ENCODE measurements at regions not wholly inside any gene's neighbourhood (a gene's known extent, or its start where the extent isn't known, plus 50 kb on each side); places are given as distances from the start of the nearest gene placed in this dataset.

GRCh38 chr17:79168486-79169055 is 93.9 kb downstream of the ENGASE start:
- 81 to 91% (median 88%) methylated on average over 14 to 20 of the region's 20 CpGs for WGBS, 5 donors
- Histone ChIP-seq H3K4me3 (no peak overlapping the region), H3K27ac (no peak overlapping the region), H3K4me1 (no peaks in the 10 kb centered on the region), H3K36me3 (no peaks in the 10 kb centered on the region), H3K9me3 (no peaks in the 10 kb centered on the region), H3K27me3 (peaks cover 0 to 65% (median 26%) of the 10 kb centered on the region in 3 donors)
- intact Hi-C loops (cut with DNase I; ENCODE audit: low total_unique reads), result no loop called here
- TF ChIP-seq EP300 (IDR thresholded peaks at IDR 0.05), result no peak
- no peak for TF ChIP-seq CTCF (IDR thresholded peaks at IDR 0.05)
- no peak for TF ChIP-seq POLR2A (IDR thresholded peaks at IDR 0.05)
- no peak for TF ChIP-seq POLR2AphosphoS5 (IDR thresholded peaks at IDR 0.05)
- DNase-seq, result no peak

GRCh38 chr17:79167486-79167885 is 92.9 kb downstream of the ENGASE start:
- Histone ChIP-seq H3K27me3 (peaks cover 0 to 76% (median 36%) of the 10 kb centered on the region in 3 donors), H3K36me3 (no peaks in the 10 kb centered on the region), H3K4me3 (no peak overlapping the region), H3K27ac (no peak overlapping the region), H3K9me3 (no peaks in the 10 kb centered on the region), H3K4me1 (no peaks in the 10 kb centered on the region)
- WGBS, 5 donors, result 84 to 89% (median 88%) methylated on average over 14 of the region's 14 CpGs
- TF ChIP-seq CTCF (IDR thresholded peaks at IDR 0.05), result no peak
- no peak for TF ChIP-seq POLR2AphosphoS5 (IDR thresholded peaks at IDR 0.05)
- no peak for TF ChIP-seq EP300 (IDR thresholded peaks at IDR 0.05)
- TF ChIP-seq POLR2A (IDR thresholded peaks at IDR 0.05), result no peak
- intact Hi-C loops (cut with DNase I; ENCODE audit: low total_unique reads), result no loop called here
- no peak for DNase-seq

- H3K36me3 ChIP-seq, result no peaks in the 10 kb centered on the region
- no peak for DNase-seq
- H3K4me3 ChIP-seq, result no peak overlapping the region
- H3K9me3 ChIP-seq, result no peaks in the 10 kb centered on the region
- intact Hi-C loops (cut with DNase I; ENCODE audit: low total_unique reads), result no loop called here
- 59 to 71% (median 62%) methylated on average over 17 to 24 of the region's 24 CpGs for WGBS, 5 donors
- H3K27ac ChIP-seq, result no peak overlapping the region
- H3K4me1 ChIP-seq, result no peaks in the 10 kb centered on the region
- TF ChIP-seq EP300 (IDR thresholded peaks at IDR 0.05), result no peak
- TF ChIP-seq POLR2A (IDR thresholded peaks at IDR 0.05), result no peak
- TF ChIP-seq CTCF (IDR thresholded peaks at IDR 0.05), result no peak
- TF ChIP-seq POLR2AphosphoS5 (IDR thresholded peaks at IDR 0.05), result no peak
- H3K27me3 ChIP-seq, result peaks cover 0 to 90% (median 49%) of the 10 kb centered on the region in 3 donors
Measured at GRCh38 chr17:79165756-79166473, 91.3 kb downstream of the ENGASE start.

- TF ChIP-seq EP300 (IDR thresholded peaks at IDR 0.05) (no peak), POLR2AphosphoS5 (IDR thresholded peaks at IDR 0.05) (no peak), CTCF (IDR thresholded peaks at IDR 0.05) (no peak), POLR2A (IDR thresholded peaks at IDR 0.05) (no peak)
- 49 to 67% (median 56%) methylated on average over 19 to 21 of the region's 21 CpGs for WGBS, 5 donors
- no peak overlapping the region for H3K4me3 ChIP-seq
- no peak for DNase-seq
- H3K36me3 ChIP-seq, result no peaks in the 10 kb centered on the region
- no peak overlapping the region for H3K27ac ChIP-seq
- H3K27me3 ChIP-seq, result peaks cover 0 to 97% (median 51%) of the 10 kb centered on the region in 3 donors
- no peaks in the 10 kb centered on the region for H3K9me3 ChIP-seq
- H3K4me1 ChIP-seq, result no peaks in the 10 kb centered on the region
- intact Hi-C loops (cut with DNase I; ENCODE audit: low total_unique reads), result no loop called here
Measured at GRCh38 chr17:79164913-79165695, 90.5 kb downstream of the ENGASE start.
